HG03558 (cell line): ENCODE measurements at regions not wholly inside any gene's neighbourhood (a gene's known extent, or its start where the extent isn't known, plus 50 kb on each side); places are given as distances from the start of the nearest gene placed in this dataset.

Source experiments
- ATAC-seq: cut with Tn5 transposase; IDR thresholded peaks from one replicate; pipeline ENCODE4 v1.9.1; 2021; ENCODE audit warnings: moderate number of reproducible peaks; ENCODE audit not compliant: unreplicated experiment; ENCODE audit errors: extremely low read depth

DNA sequence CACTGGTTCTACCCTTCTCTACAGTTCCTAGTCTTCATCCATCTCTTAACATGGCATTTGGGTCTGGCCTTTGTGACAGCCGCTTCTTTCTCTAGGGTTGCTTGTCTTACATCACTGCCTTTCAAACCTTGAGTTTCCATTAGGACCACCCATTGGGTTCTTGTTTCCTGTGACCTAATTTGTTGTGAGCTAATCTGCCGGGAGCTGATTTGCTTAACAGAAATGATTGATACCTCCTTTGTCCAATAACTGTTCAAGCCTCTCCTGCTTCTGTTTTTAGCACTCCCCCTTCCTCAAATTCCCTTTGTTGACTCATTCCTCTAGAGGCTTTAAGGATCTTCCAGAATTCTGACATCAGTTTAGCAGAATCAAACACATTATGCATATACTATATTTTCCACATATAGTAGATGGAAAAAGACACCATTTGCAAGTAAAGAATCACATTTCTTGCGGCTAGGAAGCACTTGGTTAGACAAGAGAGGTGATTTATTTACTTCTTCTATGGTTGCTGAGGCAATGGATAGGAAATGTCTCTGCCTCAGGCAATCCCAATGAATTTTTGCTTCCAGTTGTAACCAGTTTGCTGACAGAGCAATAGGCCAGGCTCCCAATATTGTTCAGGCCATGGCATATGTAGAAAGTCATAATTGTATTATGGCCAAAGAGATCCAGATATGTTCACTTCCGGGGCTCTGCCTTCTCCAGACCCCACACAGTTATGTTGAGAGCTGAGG is 130.7 kb downstream of the SNX19 start:
- ATAC-seq = no peak

- no peak for ATAC-seq
These were observed 129.7 kb downstream of the SNX19 start for GRCh38 chr11:130786586-130786985.

DNA sequence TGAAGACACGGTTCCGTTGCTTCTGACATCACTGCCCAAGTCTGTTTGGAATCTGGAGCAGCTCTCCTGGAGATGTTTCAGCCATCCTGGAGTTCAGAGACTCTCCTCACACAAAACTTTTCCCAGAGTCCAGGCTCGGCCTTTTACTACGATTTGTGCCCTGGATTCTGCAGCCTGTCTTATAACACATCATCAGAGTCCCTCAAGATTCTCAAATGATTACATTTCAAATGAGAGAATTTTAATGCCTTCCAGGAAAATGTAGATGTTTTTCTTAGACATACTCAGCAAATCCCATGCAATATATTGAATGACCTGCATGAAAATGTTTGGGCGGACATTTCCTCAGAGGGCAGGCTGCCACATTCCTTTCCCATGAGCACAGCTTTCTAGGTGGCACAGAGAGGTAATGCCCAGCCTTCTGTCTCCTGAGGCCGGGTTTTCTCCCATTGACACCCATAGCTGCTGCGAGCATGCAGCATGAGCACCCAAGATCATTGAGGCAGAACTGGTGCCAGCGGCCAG is 129.1 kb downstream of the SNX19 start:
- no peak for ATAC-seq

- ATAC-seq = no peak
These were observed 128.2 kb downstream of the SNX19 start for GRCh38 chr11:130787973-130788570.

DNA sequence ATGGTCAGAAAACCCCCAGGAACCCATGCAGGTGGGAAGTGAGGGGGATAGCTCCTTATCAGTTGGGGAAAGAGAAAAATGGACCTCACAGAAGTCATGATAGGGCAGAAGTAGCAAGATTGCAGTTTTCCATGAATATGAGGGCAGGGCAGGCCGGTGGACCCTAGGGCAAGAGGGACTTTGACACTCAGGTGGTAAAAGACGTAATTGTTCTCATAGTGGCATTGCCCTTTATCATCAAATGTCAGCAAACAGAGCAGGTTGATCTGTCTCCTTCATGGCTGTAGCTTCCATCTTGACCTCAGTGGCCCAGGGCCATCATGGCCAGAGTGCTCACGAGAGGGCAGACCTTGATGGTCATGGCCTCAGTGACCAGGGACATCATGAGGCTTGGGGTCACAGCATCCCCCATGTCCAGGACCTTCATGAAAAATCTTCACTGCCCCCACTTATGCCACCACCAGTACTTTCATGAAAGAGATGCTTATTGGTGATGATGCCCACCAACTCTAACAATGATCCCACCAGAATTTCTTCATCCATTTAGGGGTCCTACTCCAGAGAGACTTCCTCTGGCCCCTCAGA is 127.1 kb downstream of the SNX19 start:
- no peak for ATAC-seq

DNA sequence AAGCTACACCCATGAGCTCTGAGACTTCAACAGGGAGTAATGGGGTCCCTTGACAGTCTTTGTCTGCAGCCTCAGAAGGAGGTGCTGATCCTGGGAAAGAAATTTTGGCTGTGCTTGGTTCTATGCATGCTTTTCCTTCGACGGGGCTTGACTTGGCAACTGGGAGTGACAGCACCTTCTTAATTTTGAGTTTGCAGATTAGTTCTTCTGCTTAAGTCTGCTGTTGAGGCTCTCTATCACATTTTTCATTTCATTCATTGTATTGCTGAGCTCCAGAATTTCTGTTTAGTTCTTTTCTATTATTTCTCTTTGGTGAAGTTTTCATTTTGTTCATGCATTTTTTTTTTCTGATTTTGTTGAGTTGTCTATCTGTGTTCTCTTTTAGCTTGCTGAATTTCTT is 125.6 kb downstream of the SNX19 start:
- ATAC-seq = no peak

- no peak for ATAC-seq
These were observed 123.5 kb downstream of the SNX19 start for GRCh38 chr11:130792772-130793171.

- no peak for ATAC-seq
These were observed 119.5 kb downstream of the SNX19 start for GRCh38 chr11:130796828-130797227.

GRCh38 chr11:130798280-130798679 is 118.0 kb downstream of the SNX19 start:
- no peak for ATAC-seq

DNA sequence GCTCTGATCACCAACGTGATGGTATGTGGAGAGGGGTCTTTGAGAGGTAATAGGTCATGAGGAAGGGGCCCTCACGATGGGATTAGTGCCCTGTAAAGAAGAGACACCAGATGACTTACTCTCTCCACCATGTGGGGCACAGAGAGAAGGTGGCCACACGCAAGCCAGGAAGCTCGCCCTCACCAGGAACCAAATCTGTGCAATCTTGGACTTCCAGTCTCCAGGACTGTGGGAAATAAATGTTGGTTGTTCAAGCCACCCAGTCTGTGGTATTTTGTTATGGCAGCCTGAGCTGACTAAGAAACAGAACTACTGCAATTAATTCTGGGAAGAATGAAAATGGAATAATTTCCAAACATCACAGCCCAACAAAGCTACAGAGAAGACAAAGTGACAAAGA is 117.5 kb downstream of the SNX19 start:
- ATAC-seq = no peak

DNA sequence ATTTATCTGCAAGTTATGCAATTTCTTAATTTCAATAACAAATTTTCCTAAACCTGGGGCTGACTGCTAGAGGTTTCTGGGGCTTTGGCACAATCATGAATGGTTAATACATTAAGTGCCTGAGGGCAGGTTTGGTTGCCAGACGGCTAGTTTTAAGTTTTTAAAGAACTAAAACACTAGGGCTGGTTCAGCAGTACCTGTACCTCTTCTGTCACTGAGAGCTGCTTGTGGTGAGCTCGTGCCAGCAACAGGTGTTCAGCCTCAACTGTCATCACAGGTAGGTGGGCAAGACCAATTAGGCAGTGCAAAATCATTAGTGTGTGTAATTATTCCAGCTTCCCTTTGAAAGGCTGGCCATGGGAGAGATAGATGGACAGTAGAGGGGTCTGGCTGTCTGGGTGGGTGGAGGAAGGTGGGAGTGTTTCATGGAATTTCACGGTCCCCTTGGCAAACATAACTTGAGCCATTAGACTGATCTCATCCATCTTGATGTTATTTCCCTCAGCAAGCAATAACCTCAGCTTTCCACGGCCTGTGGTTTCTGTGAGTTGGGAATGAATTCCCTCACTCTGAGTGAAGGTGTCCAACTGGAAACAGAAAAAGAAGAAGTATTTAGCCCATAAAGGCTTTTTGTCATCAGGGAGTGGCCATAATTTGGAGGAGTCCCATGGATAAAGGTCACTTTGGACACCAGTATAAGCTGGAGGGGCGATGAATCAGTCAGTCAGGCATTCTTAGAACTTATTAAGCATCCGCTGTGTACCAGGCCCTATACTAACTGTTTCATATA is 114.8 kb downstream of the SNX19 start:
- no peak for ATAC-seq

- ATAC-seq = no peak
These were observed 113.7 kb downstream of the SNX19 start for GRCh38 chr11:130802567-130802966.

DNA sequence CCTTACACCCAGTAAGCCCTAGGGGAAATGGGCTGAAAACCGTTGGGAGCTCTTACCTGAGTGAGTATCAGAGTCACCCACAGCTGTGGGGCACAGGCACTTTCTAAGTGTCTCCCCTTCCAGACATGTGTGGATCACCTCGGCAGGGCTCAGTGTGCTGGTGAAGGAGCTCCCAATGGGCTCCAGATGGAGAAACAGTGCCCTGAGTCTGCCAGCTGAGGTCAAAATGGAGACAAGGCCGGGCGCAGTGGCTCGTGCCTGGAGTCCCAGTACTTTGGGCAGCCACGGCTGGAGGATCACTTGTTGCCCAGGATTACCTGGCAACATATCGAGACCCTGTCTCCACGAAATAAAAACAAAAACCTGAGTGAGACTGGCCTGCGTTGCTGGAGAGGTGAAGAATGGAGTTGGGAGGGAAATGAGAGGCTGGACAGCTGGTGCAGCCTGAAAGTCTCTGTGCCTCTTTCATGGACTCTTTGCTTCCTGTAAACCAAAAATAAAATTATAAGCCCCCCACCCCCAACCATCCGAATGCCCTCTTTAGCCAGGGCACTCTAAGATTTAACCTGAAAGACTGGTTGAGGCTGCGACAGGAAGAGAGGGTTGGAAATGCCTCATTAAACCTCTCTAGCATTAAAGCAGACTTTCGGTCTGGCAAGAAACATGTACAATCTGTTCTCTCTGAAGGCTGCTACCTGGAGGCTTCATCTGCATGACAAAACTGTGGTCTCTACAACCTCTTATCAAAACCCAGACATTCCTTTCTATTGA is 111.8 kb downstream of the SNX19 start:
- no peak for ATAC-seq

DNA sequence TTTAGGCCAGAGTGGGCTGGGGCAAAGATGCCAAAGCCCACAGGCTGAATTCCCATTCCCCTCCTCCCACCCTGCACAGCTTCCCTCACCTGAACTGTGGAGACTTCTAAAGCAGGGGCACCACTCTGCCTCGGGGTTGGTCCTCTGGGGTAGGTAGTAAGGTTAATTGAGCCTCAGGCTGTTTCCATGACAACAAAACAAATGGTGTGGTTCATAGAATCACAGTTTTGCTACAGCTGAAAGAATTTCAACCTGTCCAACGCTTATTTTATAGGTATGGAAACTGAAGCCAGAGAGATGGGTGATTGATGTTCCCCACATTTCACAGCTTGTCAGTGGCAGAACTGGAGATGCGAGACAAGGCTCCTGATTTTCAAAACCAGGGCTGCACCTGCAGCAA is 109.5 kb downstream of the SNX19 start:
- ATAC-seq = no peak

DNA sequence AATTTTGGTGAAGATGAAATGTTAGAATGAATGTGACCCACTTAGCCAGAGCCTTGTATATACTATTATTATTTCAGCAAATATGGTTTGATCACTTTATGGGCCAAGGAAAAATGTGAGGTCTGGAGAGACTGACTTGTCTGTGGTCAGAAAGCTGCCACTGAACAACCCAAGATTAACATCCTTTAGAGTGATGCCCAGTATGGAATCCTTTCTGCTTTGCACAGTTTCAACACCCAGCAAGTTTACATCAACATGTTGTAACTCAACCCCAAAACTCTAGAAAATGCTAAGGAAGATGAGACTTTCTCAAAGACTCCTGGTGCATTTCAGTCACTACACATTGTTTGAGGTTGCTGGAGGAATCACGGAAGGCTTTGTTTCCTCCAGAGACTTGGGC is 107.7 kb downstream of the SNX19 start:
- no peak for ATAC-seq

DNA sequence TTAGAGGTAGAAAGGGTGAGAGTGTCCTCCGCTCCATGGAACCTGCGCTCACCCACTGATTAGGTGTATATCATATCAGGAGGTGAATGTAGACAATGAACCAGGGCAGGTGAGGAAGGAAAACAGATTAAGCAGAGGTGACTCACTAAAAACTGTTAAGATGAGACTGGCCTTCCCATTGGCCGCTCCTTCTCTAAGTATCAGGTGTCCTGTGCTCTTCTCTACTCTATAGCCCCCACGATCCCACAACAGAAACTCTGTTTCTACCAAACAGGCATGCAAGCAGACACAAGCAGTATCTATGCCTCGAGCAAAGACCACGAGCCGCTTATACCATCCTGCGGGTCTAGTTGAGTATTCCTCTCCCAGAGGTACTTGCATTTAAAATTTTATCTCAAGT is 103.1 kb downstream of the SNX19 start:
- no peak for ATAC-seq

DNA sequence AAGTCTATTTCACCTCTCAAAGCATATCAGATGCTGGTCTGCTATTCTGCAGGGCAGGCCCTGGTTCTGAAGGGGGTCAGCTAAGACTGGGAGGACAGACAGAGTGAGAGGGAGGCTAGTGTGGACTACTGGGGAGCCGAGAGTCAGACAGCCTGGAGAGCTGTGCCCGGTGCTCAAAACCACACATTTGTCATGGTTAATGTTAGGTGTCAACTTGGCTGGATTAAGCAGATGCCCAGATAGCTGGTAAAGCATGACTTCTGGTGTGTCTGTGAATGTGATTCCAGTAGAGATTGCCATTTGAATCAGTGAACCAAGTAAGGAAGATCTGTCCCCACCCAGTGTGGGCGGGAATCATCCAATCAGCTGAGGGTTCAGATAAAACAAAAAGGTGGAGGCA is 102.6 kb downstream of the SNX19 start:
- ATAC-seq = no peak

DNA sequence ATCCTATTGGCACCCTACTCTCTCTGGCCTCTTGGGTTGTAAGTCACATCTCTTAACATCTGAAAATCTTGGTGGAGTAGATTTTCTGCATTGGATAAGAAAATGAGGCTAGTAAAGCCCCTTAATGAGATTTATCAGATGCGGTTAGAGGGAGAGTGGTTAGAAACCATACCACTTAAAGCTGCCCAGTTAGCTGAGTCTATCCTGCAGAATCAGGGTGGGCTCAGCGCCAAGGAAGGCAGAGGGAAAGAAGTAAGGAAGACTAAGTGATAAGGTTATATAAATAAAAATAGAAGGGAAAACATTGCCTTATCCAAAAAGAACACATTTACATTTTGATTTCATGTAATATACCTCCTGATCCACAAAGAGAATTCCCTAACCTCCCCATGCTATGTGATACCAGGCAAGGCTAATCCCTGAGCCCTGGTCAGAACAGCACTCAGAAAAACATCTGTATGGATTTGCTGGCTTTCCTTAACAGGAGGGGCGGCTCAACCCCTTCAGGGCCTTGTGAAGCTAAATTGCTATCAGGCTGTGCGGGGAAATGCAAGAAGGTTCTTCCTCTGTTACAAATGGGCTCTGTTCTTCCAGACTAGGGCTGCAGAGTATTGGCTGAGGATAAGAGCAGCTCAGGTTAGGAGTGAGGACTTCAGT is 101.7 kb downstream of the SNX19 start:
- no peak for ATAC-seq

GRCh38 chr11:130815097-130815802 is 101.0 kb downstream of the SNX19 start:
- no peak for ATAC-seq
